Activated CD4-positive, alpha-beta memory T cell treated with anti-CD3 and anti-CD28 coated beads for 36 hours (primary cell): ENCODE measurements at regions not wholly inside any gene's neighbourhood (a gene's known extent, or its start where the extent isn't known, plus 50 kb on each side); places are given as distances from the start of the nearest gene placed in this dataset.

Source experiments
- CTCF ChIA-PET: fragments of 350-600 bp; sonication (Branson Sonifier 250); formaldehyde crosslinking; loops from one replicate; lab custom pipeline; 2021; ENCODE audit warnings: antibody characterized with exemption, inconsistent platforms; lab: Charles Lee
- POLR2A ChIA-PET: fragments of 350-600 bp; sonication (Branson Sonifier 250); formaldehyde crosslinking; loops from one replicate; lab custom pipeline; 2021; ENCODE audit warnings: antibody characterized with exemption; lab: Charles Lee
- DNase-seq: peaks from one replicate; pipeline ENCODE4 v3.0.0-alpha.2; 2020
- H3K27ac Mint-ChIP-seq: one replicate; pipeline ENCODE4 v1.8.0; 2021; ENCODE audit warnings: mixed read lengths
- H3K27me3 Mint-ChIP-seq: one replicate; pipeline ENCODE4 v1.8.0; 2021; ENCODE audit warnings: mixed read lengths
- H3K36me3 Mint-ChIP-seq: one replicate; pipeline ENCODE4 v1.8.0; 2021; ENCODE audit warnings: mixed read lengths
- H3K4me1 Mint-ChIP-seq: one replicate; pipeline ENCODE4 v1.8.0; 2021; ENCODE audit warnings: low read depth, mixed read lengths
- H3K4me3 Mint-ChIP-seq: one replicate; pipeline ENCODE4 v1.8.0; 2021; ENCODE audit warnings: mild to moderate bottlenecking, mixed read lengths
- H3K9me3 Mint-ChIP-seq: one replicate; pipeline ENCODE4 v1.8.0; 2021; ENCODE audit warnings: mixed read lengths
- intact Hi-C: fragments of 100-400 bp; cut with micrococcal nuclease; formaldehyde crosslinking; loops from one replicate; pipeline ENCODE4 v1.15.1; 2023

GRCh38 chr4:43990551-43990950 is 458.1 kb downstream of the KCTD8 start:
- DNase-seq: no peak
- intact Hi-C loops: no loop called here
- POLR2A ChIA-PET: no interaction called here
- Mint-ChIP-seq H3K4me1 (no peaks in the 10 kb centered on the region), H3K4me3 (no peak overlapping the region), H3K36me3 (no peaks in the 10 kb centered on the region), H3K9me3 (peaks cover 7% of the 10 kb centered on the region), H3K27me3 (no peaks in the 10 kb centered on the region), H3K27ac (no peak overlapping the region)
- CTCF ChIA-PET: no interaction called here

GRCh38 chr4:43990963-43991362 is 457.6 kb downstream of the KCTD8 start:
- CTCF ChIA-PET: no interaction called here
- no peaks in the 10 kb centered on the region for H3K36me3 Mint-ChIP-seq
- H3K9me3 Mint-ChIP-seq: peaks cover 6% of the 10 kb centered on the region
- POLR2A ChIA-PET: no interaction called here
- no peak overlapping the region for H3K27ac Mint-ChIP-seq
- H3K4me1 Mint-ChIP-seq: no peaks in the 10 kb centered on the region
- intact Hi-C loops: no loop called here
- H3K27me3 Mint-ChIP-seq: no peaks in the 10 kb centered on the region
- H3K4me3 Mint-ChIP-seq: no peak overlapping the region
- no peak for DNase-seq

- Mint-ChIP-seq H3K27me3 (no peaks in the 10 kb centered on the region), H3K27ac (no peak overlapping the region), H3K36me3 (no peaks in the 10 kb centered on the region), H3K4me1 (no peaks in the 10 kb centered on the region), H3K9me3 (peaks cover 2% of the 10 kb centered on the region), H3K4me3 (no peak overlapping the region)
- intact Hi-C loops: no loop called here
- POLR2A ChIA-PET: no interaction called here
- DNase-seq: no peak
- CTCF ChIA-PET: no interaction called here
Observed at GRCh38 chr4:43992552-43992951, 456.1 kb downstream of the KCTD8 start.

GRCh38 chr4:43993196-43993902 is 455.3 kb downstream of the KCTD8 start:
- Mint-ChIP-seq H3K27me3 (no peaks in the 10 kb centered on the region), H3K4me3 (no peak overlapping the region), H3K4me1 (no peaks in the 10 kb centered on the region), H3K36me3 (no peaks in the 10 kb centered on the region), H3K9me3 (peaks cover 2% of the 10 kb centered on the region), H3K27ac (no peak overlapping the region)
- POLR2A ChIA-PET: no interaction called here
- intact Hi-C loops: no loop called here
- DNase-seq: no peak
- CTCF ChIA-PET: no interaction called here

- POLR2A ChIA-PET: no interaction called here
- no peak for DNase-seq
- no peaks in the 10 kb centered on the region for H3K27me3 Mint-ChIP-seq
- peaks cover 5% of the 10 kb centered on the region for H3K9me3 Mint-ChIP-seq
- CTCF ChIA-PET: no interaction called here
- intact Hi-C loops: no loop called here
- H3K36me3 Mint-ChIP-seq: no peaks in the 10 kb centered on the region
- no peak overlapping the region for H3K27ac Mint-ChIP-seq
- no peak overlapping the region for H3K4me3 Mint-ChIP-seq
- no peaks in the 10 kb centered on the region for H3K4me1 Mint-ChIP-seq
Observed at GRCh38 chr4:43999669-44000068, 448.9 kb downstream of the KCTD8 start.

GRCh38 chr4:44002368-44002767 is 446.2 kb downstream of the KCTD8 start:
- Mint-ChIP-seq H3K36me3 (no peaks in the 10 kb centered on the region), H3K27me3 (no peaks in the 10 kb centered on the region), H3K27ac (no peak overlapping the region), H3K9me3 (peaks cover 5% of the 10 kb centered on the region), H3K4me1 (no peaks in the 10 kb centered on the region), H3K4me3 (no peak overlapping the region)
- ChIA-PET CTCF (no interaction called here), POLR2A (no interaction called here)
- intact Hi-C loops: no loop called here
- no peak for DNase-seq

GRCh38 chr4:44016570-44017421 is 431.8 kb downstream of the KCTD8 start:
- POLR2A ChIA-PET: no interaction called here
- Mint-ChIP-seq H3K4me3 (no peak overlapping the region), H3K4me1 (no peaks in the 10 kb centered on the region), H3K9me3 (peaks cover 4% of the 10 kb centered on the region), H3K27me3 (no peaks in the 10 kb centered on the region), H3K27ac (no peak overlapping the region), H3K36me3 (no peaks in the 10 kb centered on the region)
- CTCF ChIA-PET: no interaction called here
- intact Hi-C loops: no loop called here
- DNase-seq: no peak

- ChIA-PET POLR2A (no interaction called here), CTCF (no interaction called here)
- H3K4me3 Mint-ChIP-seq: no peak overlapping the region
- no peak for DNase-seq
- H3K9me3 Mint-ChIP-seq: peaks cover 4% of the 10 kb centered on the region
- H3K4me1 Mint-ChIP-seq: no peaks in the 10 kb centered on the region
- no peak overlapping the region for H3K27ac Mint-ChIP-seq
- intact Hi-C loops: no loop called here
- no peaks in the 10 kb centered on the region for H3K36me3 Mint-ChIP-seq
- no peaks in the 10 kb centered on the region for H3K27me3 Mint-ChIP-seq
Observed at GRCh38 chr4:44017422-44017739, 431.2 kb downstream of the KCTD8 start.

- intact Hi-C loops: no loop called here
- H3K27me3 Mint-ChIP-seq: no peaks in the 10 kb centered on the region
- no peak overlapping the region for H3K27ac Mint-ChIP-seq
- ChIA-PET CTCF (no interaction called here), POLR2A (no interaction called here)
- H3K4me3 Mint-ChIP-seq: no peak overlapping the region
- no peaks in the 10 kb centered on the region for H3K36me3 Mint-ChIP-seq
- DNase-seq: no peak
- H3K9me3 Mint-ChIP-seq: peaks cover 4% of the 10 kb centered on the region
- H3K4me1 Mint-ChIP-seq: no peaks in the 10 kb centered on the region
Observed at GRCh38 chr4:44019721-44020120, 428.9 kb downstream of the KCTD8 start.

GRCh38 chr4:44025376-44026020 is 423.1 kb downstream of the KCTD8 start:
- POLR2A ChIA-PET: no interaction called here
- H3K27me3 Mint-ChIP-seq: no peaks in the 10 kb centered on the region

GRCh38 chr4:44038811-44039210 is 409.8 kb downstream of the KCTD8 start:
- H3K4me3 Mint-ChIP-seq: no peak overlapping the region
- H3K27ac Mint-ChIP-seq: no peak overlapping the region
- ChIA-PET CTCF (no interaction called here), POLR2A (no interaction called here)
- peaks cover 3% of the 10 kb centered on the region for H3K9me3 Mint-ChIP-seq
- DNase-seq: no peak
- H3K27me3 Mint-ChIP-seq: no peaks in the 10 kb centered on the region
- intact Hi-C loops: no loop called here
- H3K36me3 Mint-ChIP-seq: no peaks in the 10 kb centered on the region
- no peaks in the 10 kb centered on the region for H3K4me1 Mint-ChIP-seq

More at GRCh38 chr4:44025376-44026020, 423.1 kb downstream of the KCTD8 start:
- Mint-ChIP-seq H3K4me3 (no peak overlapping the region), H3K36me3 (no peaks in the 10 kb centered on the region), H3K9me3 (peaks cover 11% of the 10 kb centered on the region), H3K4me1 (no peaks in the 10 kb centered on the region), H3K27ac (no peak overlapping the region)
- no peak for DNase-seq
- CTCF ChIA-PET: no interaction called here
- intact Hi-C loops: no loop called here

GRCh38 chr4:44046491-44046890 is 402.1 kb downstream of the KCTD8 start:
- Mint-ChIP-seq H3K36me3 (no peaks in the 10 kb centered on the region), H3K4me1 (no peaks in the 10 kb centered on the region), H3K27me3 (no peaks in the 10 kb centered on the region), H3K4me3 (no peak overlapping the region), H3K9me3 (peaks cover 8% of the 10 kb centered on the region), H3K27ac (no peak overlapping the region)
- intact Hi-C loops: no loop called here
- DNase-seq: no peak
- CTCF ChIA-PET: no interaction called here
- POLR2A ChIA-PET: no interaction called here
